CD4-positive, alpha-beta T cell treated with Interleukin-6 at 100 ng/mL for 8 hours (primary cell): ENCODE measurements at regions not wholly inside any gene's neighbourhood (a gene's known extent, or its start where the extent isn't known, plus 50 kb on each side); places are given as distances from the start of the nearest gene placed in this dataset.
"Not testable (repeated sequence)": the region's sequence is repeated elsewhere in the genome, so short reads cannot be mapped to it uniquely, and the experiment has no call there.

Experiments
- DNase-seq: peaks from one replicate; pipeline ENCODE4 v3.0.0-alpha.2; 2020; ENCODE audit warnings: mixed read lengths, low spot score

GRCh38 chr6:28658475-28659249, 133.0 kb downstream of the GPX5 start:
- DNase-seq = no peak

GRCh38 chr6:28659250-28659566, 133.5 kb downstream of the GPX5 start:
- DNase-seq = no peak

GRCh38 chr6:28661097-28661713, 135.5 kb downstream of the GPX5 start:
- DNase-seq = no peak

GRCh38 chr6:28664870-28665396, 139.3 kb downstream of the GPX5 start:
- DNase-seq = no peak

GRCh38 chr6:28673417-28673786, 147.7 kb downstream of the GPX5 start:
- DNase-seq = no peak

- no peak for DNase-seq
Observed at GRCh38 chr6:28673787-28674671, 148.3 kb downstream of the GPX5 start.

- DNase-seq = no peak
Observed at GRCh38 chr6:28675600-28675999, 149.9 kb downstream of the GPX5 start.

GRCh38 chr6:28682542-28682941, 156.9 kb downstream of the GPX5 start:
- no peak for DNase-seq

- not testable (repeated sequence) for DNase-seq
Observed at GRCh38 chr6:28682956-28683685, 157.4 kb downstream of the GPX5 start.

- peak; percentile 12 for DNase-seq
Observed at GRCh38 chr6:28683945-28684538, 158.4 kb downstream of the GPX5 start.

- DNase-seq = not testable (repeated sequence)
Observed at GRCh38 chr6:28685960-28686359, 160.3 kb downstream of the GPX5 start.

GRCh38 chr6:28686446-28687027, 160.9 kb downstream of the GPX5 start:
- peak; percentile 51 for DNase-seq

GRCh38 chr6:28687309-28687981, 161.8 kb downstream of the GPX5 start:
- not testable (repeated sequence) for DNase-seq

GRCh38 chr6:28691991-28692390, 166.3 kb downstream of the GPX5 start:
- DNase-seq = not testable (repeated sequence)

GRCh38 chr6:28693033-28693750, 167.5 kb downstream of the GPX5 start:
- DNase-seq = no peak

- DNase-seq = no peak
Observed at GRCh38 chr6:28693751-28694443, 168.2 kb downstream of the GPX5 start.

GRCh38 chr6:28695715-28696114, 170.0 kb downstream of the GPX5 start:
- no peak for DNase-seq

GRCh38 chr6:28696167-28696566, 170.5 kb downstream of the GPX5 start:
- no peak for DNase-seq

- no peak for DNase-seq
Observed at GRCh38 chr6:28696682-28697081, 171.0 kb downstream of the GPX5 start.
